GM18868 (cell line): ENCODE measurements at regions not wholly inside any gene's neighbourhood (a gene's known extent, or its start where the extent isn't known, plus 50 kb on each side); places are given as distances from the start of the nearest gene placed in this dataset.

Experiments
- ATAC-seq: cut with Tn5 transposase; IDR thresholded peaks from one replicate; pipeline ENCODE4 v1.9.1; 2021; ENCODE audit warnings: mild to moderate bottlenecking, moderate library complexity; ENCODE audit not compliant: unreplicated experiment

- ATAC-seq = no peak
Measured at GRCh38 chr5:31049936-31050704, 143.4 kb upstream of the CDH6 start.

DNA sequence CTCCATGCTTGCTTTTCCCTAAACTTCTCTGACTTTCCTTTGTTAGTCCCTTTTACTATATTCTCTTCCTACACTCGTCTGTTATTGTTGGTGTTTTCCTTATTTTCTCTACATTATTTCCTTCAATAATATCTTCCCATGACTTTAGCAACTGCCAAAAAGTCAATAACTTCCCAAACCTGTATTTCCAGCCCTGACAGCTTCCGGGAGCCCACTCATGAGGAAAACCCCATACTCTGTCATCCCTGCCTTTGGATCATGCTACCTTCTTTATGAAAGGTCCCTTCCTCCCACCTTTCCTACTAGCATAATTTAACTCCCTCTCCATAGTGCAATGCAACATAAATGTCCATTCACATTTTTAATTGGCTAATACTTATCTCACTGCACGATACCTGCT, 144.0 kb upstream of the CDH6 start:
- ATAC-seq = no peak

GRCh38 chr5:31048282-31049270, 144.9 kb upstream of the CDH6 start:
- ATAC-seq = no peak

DNA sequence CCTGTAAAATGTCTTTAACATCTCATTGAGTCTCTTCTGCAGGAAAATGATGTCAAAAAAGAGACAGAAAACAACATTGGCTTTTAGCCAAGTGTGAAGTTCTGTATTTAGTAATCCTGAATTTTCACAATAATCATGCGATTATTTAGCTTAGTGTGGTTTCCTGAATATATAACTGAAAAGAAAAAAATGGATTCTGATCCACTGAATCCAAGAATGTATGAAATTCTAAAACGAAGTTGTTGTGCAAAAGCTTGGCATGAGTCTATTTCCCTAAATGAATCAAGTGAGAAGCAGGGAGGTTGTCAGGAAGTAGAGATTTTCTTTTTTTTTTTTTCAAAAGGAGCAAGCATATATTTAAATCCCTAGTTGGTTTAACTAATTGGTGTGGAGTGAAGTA, 145.9 kb upstream of the CDH6 start:
- ATAC-seq = no peak

DNA sequence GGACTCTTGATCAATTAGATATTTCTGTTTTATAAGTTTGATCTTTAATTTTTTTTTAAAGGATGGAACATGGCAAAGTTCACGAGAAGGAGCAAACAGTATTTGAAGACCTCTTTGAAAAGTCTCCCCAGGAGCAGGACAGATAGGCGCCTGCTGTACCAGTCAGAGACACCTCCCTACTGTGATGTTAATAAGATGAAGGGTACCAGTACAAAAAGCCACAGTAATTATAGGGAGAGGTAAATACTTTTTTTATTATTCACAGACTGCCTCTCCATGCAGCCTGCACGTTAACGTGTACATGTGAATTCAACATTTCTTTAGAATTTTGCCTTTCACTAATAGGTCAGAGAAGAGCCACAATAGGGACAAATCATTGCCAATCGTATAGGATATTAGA, 146.5 kb upstream of the CDH6 start:
- ATAC-seq = no peak

DNA sequence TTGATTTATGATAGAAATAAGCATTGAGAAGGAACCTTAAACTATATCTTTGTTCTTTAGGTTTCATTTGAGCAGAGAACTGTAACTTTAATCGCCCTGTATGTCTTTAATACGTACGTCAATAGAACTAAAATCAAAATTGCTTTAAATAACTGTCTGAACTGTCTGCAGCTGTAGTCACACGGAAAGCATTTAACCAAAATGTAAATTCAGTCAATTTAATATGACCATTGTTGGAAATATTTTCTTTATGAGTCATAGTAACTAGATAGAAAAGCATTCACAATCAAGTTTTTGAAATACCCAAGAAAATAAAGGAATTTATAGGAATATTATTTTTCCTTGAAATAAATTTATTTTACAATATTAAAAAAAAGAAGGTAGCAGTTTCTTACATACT, 157.1 kb upstream of the CDH6 start:
- no peak for ATAC-seq

- no peak for ATAC-seq
Measured at GRCh38 chr5:31033295-31033694, 160.2 kb upstream of the CDH6 start.

DNA sequence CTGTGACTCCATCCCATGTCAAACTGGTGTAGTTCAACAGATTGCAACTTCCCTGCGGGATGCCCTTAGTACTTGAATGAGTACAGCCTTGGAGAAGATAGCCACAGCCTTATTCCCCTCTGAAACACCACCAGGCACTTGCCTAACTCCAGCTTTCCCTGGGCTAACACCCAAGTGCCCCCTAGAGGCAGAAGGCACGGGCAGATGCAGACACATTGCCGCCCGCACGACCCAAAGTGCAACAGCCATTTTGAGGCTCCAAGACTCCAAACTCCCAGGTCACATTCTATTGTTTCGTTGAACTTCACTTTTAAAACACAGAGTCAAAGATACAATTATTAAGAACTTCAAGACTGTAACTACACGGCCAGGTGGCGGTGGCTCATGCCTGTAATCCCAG, 163.6 kb upstream of the CDH6 start:
- ATAC-seq = no peak

- no peak for ATAC-seq
Measured at GRCh38 chr5:31027721-31028120, 165.8 kb upstream of the CDH6 start.

DNA sequence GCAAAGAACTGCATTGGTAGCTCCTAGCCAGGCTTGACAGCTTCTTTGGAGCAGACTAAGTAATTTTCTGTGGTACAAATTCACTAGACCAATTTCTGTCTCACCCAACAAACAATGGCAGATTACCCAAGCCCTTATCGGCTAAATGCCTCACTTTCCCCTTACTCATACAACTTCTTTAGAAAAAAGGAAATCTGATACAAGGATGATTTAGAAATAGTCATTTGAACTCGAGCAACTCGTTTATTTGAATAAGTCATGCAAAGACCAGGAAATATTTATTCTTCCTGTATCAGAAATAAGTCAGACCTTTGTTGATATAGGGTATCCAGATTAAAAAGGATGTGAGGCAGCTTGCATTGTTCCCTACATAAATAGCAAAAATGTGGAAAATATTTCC, 170.4 kb upstream of the CDH6 start:
- ATAC-seq = no peak

- no peak for ATAC-seq
Measured at GRCh38 chr5:31021181-31021624, 172.3 kb upstream of the CDH6 start.

GRCh38 chr5:31008231-31008630, 185.3 kb upstream of the CDH6 start:
- no peak for ATAC-seq

DNA sequence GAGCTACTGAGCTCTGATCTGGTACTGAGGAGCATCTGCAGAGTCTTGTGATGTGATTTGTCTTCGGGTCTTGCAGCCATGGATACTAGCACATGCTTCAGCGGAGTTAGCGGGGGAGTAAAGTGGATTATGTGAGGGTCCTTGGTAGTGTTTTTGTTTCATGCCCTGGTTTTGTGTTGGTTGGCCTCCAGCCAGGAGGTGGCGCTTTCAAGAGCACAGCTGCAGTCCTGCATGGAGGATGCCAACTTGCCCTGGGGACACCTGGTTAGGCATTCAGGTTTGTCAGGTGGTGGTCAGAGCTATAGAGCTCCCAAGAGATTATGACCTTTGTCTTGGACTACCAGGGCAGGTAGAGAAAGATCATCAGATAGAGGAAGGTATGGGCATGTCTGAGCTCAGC, 185.8 kb upstream of the CDH6 start:
- no peak for ATAC-seq

DNA sequence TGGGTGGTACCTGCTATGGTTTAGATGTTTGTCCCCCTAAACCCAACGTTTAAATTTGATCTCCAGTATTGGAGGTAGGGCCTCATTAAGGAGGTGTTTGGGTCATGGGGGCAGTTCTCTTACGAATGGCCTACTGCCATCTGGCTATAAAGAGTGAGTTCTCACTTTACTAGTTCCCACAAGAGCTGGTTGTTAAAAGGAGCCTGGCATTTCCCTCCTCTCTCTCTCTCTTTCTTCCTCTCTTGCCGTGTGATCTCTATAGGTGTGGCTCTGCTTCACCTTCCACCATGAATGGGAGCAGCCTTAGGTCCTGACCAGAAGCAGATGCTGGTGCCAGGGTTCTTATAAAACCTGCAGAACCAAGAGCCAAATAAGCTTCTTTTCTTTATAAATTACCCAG, 193.2 kb upstream of the CDH6 start:
- ATAC-seq = no peak

DNA sequence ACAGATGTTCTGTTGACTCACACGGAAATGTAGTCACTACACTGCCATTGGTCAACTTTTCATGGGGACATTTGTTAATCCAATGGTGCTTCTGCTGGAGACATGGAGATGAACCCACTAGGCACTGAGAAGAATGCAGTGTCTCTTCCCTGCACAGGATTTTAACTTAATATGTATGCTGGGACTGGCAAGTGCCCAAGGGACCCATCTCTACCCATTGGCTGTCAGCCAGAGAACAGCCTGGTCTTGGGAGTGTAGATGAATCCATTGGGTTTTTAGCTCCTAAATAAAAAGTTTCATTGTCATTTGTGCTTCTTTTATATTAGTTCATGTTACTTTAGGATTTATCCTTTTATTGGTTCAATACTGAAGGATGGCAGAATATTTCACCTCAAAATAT, 195.8 kb upstream of the CDH6 start:
- ATAC-seq = no peak

DNA sequence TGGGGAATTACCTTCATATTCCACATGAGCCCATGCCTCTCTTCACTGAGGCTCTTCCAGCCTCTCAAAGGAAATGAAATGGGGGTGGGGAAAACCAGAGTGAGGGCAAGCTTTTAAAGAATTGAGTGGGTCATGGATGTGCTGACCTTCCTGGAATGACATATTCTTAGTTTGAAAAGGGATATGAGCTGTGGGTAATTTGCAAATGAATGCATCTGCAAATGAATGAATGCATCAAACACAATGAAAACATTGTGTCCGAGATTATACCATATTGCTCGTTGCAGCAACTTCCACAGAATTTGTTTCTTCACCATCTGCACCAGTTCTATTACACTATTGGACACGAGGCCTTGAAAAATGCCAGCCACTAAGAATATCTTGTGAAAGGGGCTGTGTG, 198.6 kb upstream of the CDH6 start:
- ATAC-seq = no peak

- no peak for ATAC-seq
Measured at GRCh38 chr5:30994176-30994575, 199.3 kb upstream of the CDH6 start.

- ATAC-seq = no peak
Measured at GRCh38 chr5:30991462-30991861, 202.0 kb upstream of the CDH6 start.

- no peak for ATAC-seq
Measured at GRCh38 chr5:30981576-30981975, 211.9 kb upstream of the CDH6 start.

DNA sequence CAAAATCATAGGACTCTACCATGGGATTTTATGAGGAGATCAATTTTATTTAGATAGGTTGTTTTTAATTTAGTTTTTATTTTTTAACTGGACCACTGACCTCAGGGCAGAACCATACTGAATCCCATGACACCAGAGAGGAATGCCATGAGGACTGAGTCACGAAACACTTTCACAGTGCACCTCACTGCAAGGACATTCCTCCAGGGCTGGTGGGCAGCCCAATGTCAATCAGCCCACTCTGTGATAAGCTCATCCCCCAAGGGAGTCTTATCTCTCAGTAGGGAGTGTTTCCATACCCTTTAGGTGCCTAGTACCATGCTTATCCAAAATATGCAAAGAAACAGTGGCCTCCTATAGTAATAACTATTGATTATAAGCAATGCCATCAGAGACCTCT, 224.5 kb upstream of the CDH6 start:
- ATAC-seq = no peak

- ATAC-seq = no peak
Measured at GRCh38 chr5:30960036-30960435, 233.4 kb upstream of the CDH6 start.

DNA sequence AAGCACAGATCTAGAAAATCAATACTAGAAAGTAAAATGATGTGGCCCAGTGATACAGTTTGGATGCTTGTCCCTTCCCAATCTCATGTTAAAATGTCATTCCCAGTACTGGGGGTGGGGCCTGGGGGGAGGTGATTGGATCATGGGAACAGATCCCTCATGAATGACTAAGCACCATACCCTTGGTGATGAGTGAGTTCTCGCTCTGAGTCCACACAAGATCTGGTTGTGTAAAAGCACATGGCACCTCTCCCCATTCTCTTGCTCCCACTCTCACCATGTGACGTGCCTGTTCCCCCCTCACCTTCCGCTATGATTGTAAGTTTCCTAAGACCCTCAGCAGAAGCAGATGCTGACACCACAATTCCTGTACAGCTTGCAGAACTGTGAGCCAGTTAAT, 234.2 kb upstream of the CDH6 start:
- no peak for ATAC-seq
